SK-N-SH (cell line): ENCODE measurements at regions not wholly inside any gene's neighbourhood (a gene's known extent, or its start where the extent isn't known, plus 50 kb on each side); places are given as distances from the start of the nearest gene placed in this dataset.

Experiments used
- CTCF ChIA-PET: fragments of 300-600, 350-600 bp; formaldehyde crosslinking; extraction: SDS; loops from one replicate; lab custom pipeline; 2021; lab: Yijun Ruan, JAX
- POLR2A ChIA-PET: fragments of 350-600 bp; sonication (Branson Sonifier 250); formaldehyde crosslinking; extraction: SDS; loops from one replicate; lab custom pipeline; 2020; ENCODE audit warnings: antibody characterized with exemption, inconsistent platforms; lab: Yijun Ruan, JAX
- DNase-seq: peaks from one replicate; pipeline ENCODE4 v3.0.0; 2012
- H2AFZ ChIP-seq: fragments of 200-600 bp; sonication (generic); 2 replicates; pipeline ENCODE4 v1.8.1; 2016; ENCODE audit warnings: antibody characterized with exemption, mild to moderate bottlenecking, low read depth
- H3F3A ChIP-seq: fragments of 200-600 bp; sonication (generic); replicated peaks from 2 replicates; pipeline ENCODE3; 2016; ENCODE audit warnings: antibody characterized with exemption, mild to moderate bottlenecking; ENCODE audit not compliant: insufficient read depth
- H3K27ac ChIP-seq, 2 experiments: fragments of 200-500 bp in 1 of 2; fragments of 200-600 bp in 1 of 2; sonication (Bioruptor generic) in 1 of 2; sonication (generic), shearing (Covaris generic) in 1 of 2; 2 replicates each; pipeline versions ENCODE4 v1.5.1 to v1.6.1; 2014 to 2016; ENCODE audit warnings: low read depth in 2 of 2, inconsistent platforms in 1 of 2, low read length in 1 of 2, mild to moderate bottlenecking in 1 of 2, mixed read lengths in 1 of 2
- H3K27me3 ChIP-seq: fragments of 200-600 bp; sonication (generic), shearing (Covaris generic); 2 replicates; pipeline ENCODE4 v1.6.1; 2016; ENCODE audit warnings: mixed run types; ENCODE audit not compliant: insufficient read depth
- H3K36me3 ChIP-seq, 2 experiments: fragments of 200-500 bp in 1 of 2; fragments of 200-600 bp in 1 of 2; sonication (Bioruptor generic) in 1 of 2; sonication (generic) in 1 of 2; replicated peaks in 1 of 2; 2 replicates each; pipeline versions ENCODE3 to v1.5.1; 2014 to 2016; ENCODE audit warnings: low read length in 1 of 2, mild to moderate bottlenecking in 1 of 2; ENCODE audit not compliant: insufficient read depth in 2 of 2, control insufficient read depth in 1 of 2
- H3K4me1 ChIP-seq, 2 experiments: fragments of 200-500 bp in 1 of 2; fragments of 200-600 bp in 1 of 2; sonication (Bioruptor generic) in 1 of 2; sonication (generic), shearing (Covaris generic) in 1 of 2; 2 replicates each; pipeline versions ENCODE4 v1.5.1 to v1.6.1; 2014 to 2016; ENCODE audit warnings: low read depth in 1 of 2, low read length in 1 of 2, mixed run types in 1 of 2; ENCODE audit not compliant: insufficient read depth in 2 of 2, control insufficient read depth in 1 of 2
- H3K4me2 ChIP-seq: fragments of 200-600 bp; sonication (generic), shearing (Covaris generic); 2 replicates; pipeline ENCODE4 v1.6.1; 2017; ENCODE audit warnings: mixed run types
- H3K4me3 ChIP-seq, 2 experiments: fragments of 200-500 bp in 1 of 2; fragments of 200-600 bp in 1 of 2; sonication (Bioruptor generic) in 1 of 2; sonication (generic), shearing (Covaris generic) in 1 of 2; 2 replicates each; pipeline versions ENCODE4 v1.5.1 to v1.8.1; 2014 to 2016; ENCODE audit warnings: low read depth in 2 of 2, inconsistent platforms in 1 of 2, low read length in 1 of 2, mild to moderate bottlenecking in 1 of 2, mixed read lengths in 1 of 2, moderate library complexity in 1 of 2
- H3K79me2 ChIP-seq: fragments of 200-600 bp; sonication (generic); 2 replicates; pipeline ENCODE4 v1.8.1; 2017; ENCODE audit warnings: mild to moderate bottlenecking; ENCODE audit not compliant: insufficient read depth
- H3K9ac ChIP-seq: fragments of 200-600 bp; sonication (generic); 2 replicates; pipeline ENCODE4 v1.6.1; 2017; ENCODE audit warnings: mixed run types
- H3K9me2 ChIP-seq: fragments of 200-600 bp; sonication (generic); 2 replicates; pipeline ENCODE4 v1.6.1; 2017; ENCODE audit warnings: mixed run types
- H3K9me3 ChIP-seq: fragments of 200-600 bp; sonication (generic); 2 replicates; pipeline ENCODE4 v1.6.1; 2017; ENCODE audit warnings: mixed run types, mild to moderate bottlenecking, moderate library complexity
- H4K20me1 ChIP-seq: fragments of 200-600 bp; sonication (generic); 2 replicates; pipeline ENCODE4 v1.6.1; 2017; ENCODE audit warnings: mild to moderate bottlenecking, mixed run types; ENCODE audit not compliant: insufficient read depth
- CHD2 ChIP-seq: fragments of 150-350 bp; IDR thresholded peaks from 2 replicates; pipeline ENCODE4 v1.6.1; 2018; ENCODE audit warnings: low read length; ENCODE audit not compliant: partially characterized antibody
- ELF1 ChIP-seq: IDR thresholded peaks from 2 replicates; pipeline ENCODE4 v1.4.0; 2012
- EP300 ChIP-seq, 2 experiments: IDR thresholded peaks; 2 replicates each; pipeline versions ENCODE4 v1.4.0 to v1.6.1; 2012; ENCODE audit warnings: borderline replicate concordance in 1 of 2, low read depth in 1 of 2, low read length in 1 of 2
- FOSL2 ChIP-seq: IDR thresholded peaks from 2 replicates; pipeline ENCODE4 v1.4.0; 2012; ENCODE audit warnings: low read depth, mild to moderate bottlenecking, moderate library complexity, borderline replicate concordance
- FOXJ3 ChIP-seq: sonication (generic); formaldehyde crosslinking; IDR thresholded peaks from 2 replicates; pipeline ENCODE4 v1.5.1; 2020; ENCODE audit warnings: mild to moderate bottlenecking, missing genetic modification reagents
- GABPA ChIP-seq: IDR thresholded peaks from 2 replicates; pipeline ENCODE4 v1.4.0; 2012; ENCODE audit warnings: low read depth, mild to moderate bottlenecking
- MEF2A ChIP-seq: IDR thresholded peaks from 2 replicates; pipeline ENCODE4 v1.4.0; 2012; ENCODE audit warnings: low read depth, borderline replicate concordance
- MXI1 ChIP-seq: IDR thresholded peaks from 2 replicates; pipeline ENCODE4 v1.6.1; 2012; ENCODE audit warnings: mild to moderate bottlenecking, low read depth, low read length, improper control_type of control experiment
- NFIC ChIP-seq: IDR thresholded peaks from 2 replicates; pipeline ENCODE4 v1.4.0; 2012; ENCODE audit warnings: borderline replicate concordance
- NRF1 ChIP-seq: IDR thresholded peaks from 2 replicates; pipeline ENCODE4 v1.6.1; 2012; ENCODE audit warnings: low read depth, mild to moderate bottlenecking, low read length
- PBX3 ChIP-seq: IDR thresholded peaks from 2 replicates; pipeline ENCODE4; 2012
- RAD21 ChIP-seq: IDR thresholded peaks from 2 replicates; pipeline ENCODE4 v1.6.1; 2012; ENCODE audit warnings: mild to moderate bottlenecking, low read length
- RCOR1 ChIP-seq: fragments of 150-350 bp; IDR thresholded peaks from 2 replicates; pipeline ENCODE4 v1.6.1; 2017; ENCODE audit warnings: antibody characterized with exemption, low read length
- REST ChIP-seq: IDR thresholded peaks from 2 replicates; pipeline ENCODE4 v1.6.1; 2012; ENCODE audit warnings: mild to moderate bottlenecking, low read depth, low read length, moderate library complexity
- TCF12 ChIP-seq: IDR thresholded peaks from 2 replicates; pipeline ENCODE4 v1.4.0; 2012
- TEAD4 ChIP-seq: IDR thresholded peaks from 2 replicates; pipeline ENCODE4 v1.4.0; 2012; ENCODE audit warnings: mild to moderate bottlenecking, borderline replicate concordance; ENCODE audit not compliant: insufficient read depth
- USF1 ChIP-seq: IDR thresholded peaks from 2 replicates; pipeline ENCODE4 v1.4.0; 2012; ENCODE audit warnings: low read depth, borderline replicate concordance
- USF2 ChIP-seq: fragments of 150-350 bp; IDR thresholded peaks from 2 replicates; pipeline ENCODE4 v1.6.1; 2017; ENCODE audit warnings: antibody characterized with exemption, low read length, low read depth, borderline replicate concordance
- ZBTB33 ChIP-seq: IDR thresholded peaks from 2 replicates; pipeline ENCODE4 v1.4.0; 2012; ENCODE audit warnings: low read depth, borderline replicate concordance
- WGBS: methylation state at CpG from one replicate; pipeline ENCODE4 v1.1.6; 2017; ENCODE audit warnings: low lambda C conversion rate; 5-methylcytosine and 5-hydroxymethylcytosine counted together

- no peaks in the 10 kb centered on the region for H3F3A ChIP-seq
- WGBS: 13% methylated on average over 1 of the region's 1 CpG
- H3K27ac ChIP-seq: no peak overlapping the region
- 0 out of 2 replicates have a peak, but pooled peaks cover 6% of the 10 kb centered on the region for H3K9me3 ChIP-seq
- H3K4me2 ChIP-seq: no peak overlapping the region
- H3K79me2 ChIP-seq: no peaks in the 10 kb centered on the region
- DNase-seq: no peak
- no peaks in the 10 kb centered on the region for H3K36me3 ChIP-seq
- H4K20me1 ChIP-seq: no peaks in the 10 kb centered on the region
- no peak overlapping the region for H3K9ac ChIP-seq
- no peaks in the 10 kb centered on the region; a peak in 1 of 4 replicates for H3K4me1 ChIP-seq
- TF ChIP-seq NFIC (no peak), USF2 (no peak), NRF1 (no peak), RAD21 (no peak), GABPA (no peak), ELF1 (no peak), FOXJ3 (CRISPR knock-in tag) (no peak), RCOR1 (no peak), PBX3 (no peak), TEAD4 (no peak)
- no peaks in the 10 kb centered on the region for H3K9me2 ChIP-seq
- no peak overlapping the region for H3K4me3 ChIP-seq
- no peak overlapping the region for H2AFZ ChIP-seq
- no peaks in the 10 kb centered on the region for H3K27me3 ChIP-seq
- POLR2A ChIA-PET: no interaction called here
- CTCF ChIA-PET: interaction anchor here (0.6 to 1.1 kb wide), 2 partner anchors 30 to 471 kb away, joined by 3 to 4 read pairs; no protein-coding TSS in a partner anchor
These were observed 367.1 kb downstream of the MED10 start for GRCh38 chr5:6011199-6011598.

- no peaks in the 10 kb centered on the region for H3K27me3 ChIP-seq
- H3K9me3 ChIP-seq: no peaks in the 10 kb centered on the region
- no peak overlapping the region for H3K4me2 ChIP-seq
- H3K36me3 ChIP-seq: no peaks in the 10 kb centered on the region
- no peak for DNase-seq
- H3K27ac ChIP-seq: no peak overlapping the region
- WGBS: 63% methylated on average over 9 of the region's 9 CpGs
- H3K9ac ChIP-seq: no peak overlapping the region
- H4K20me1 ChIP-seq: no peaks in the 10 kb centered on the region
- no peaks in the 10 kb centered on the region for H3F3A ChIP-seq
- H3K4me1 ChIP-seq: no peaks in the 10 kb centered on the region; a peak in 1 of 4 replicates
- no peak overlapping the region for H3K4me3 ChIP-seq
- CTCF ChIA-PET: no interaction called here
- H2AFZ ChIP-seq: no peak overlapping the region
- H3K9me2 ChIP-seq: no peaks in the 10 kb centered on the region
- POLR2A ChIA-PET: no interaction called here
- no peaks in the 10 kb centered on the region for H3K79me2 ChIP-seq
- TF ChIP-seq USF1: no peak
- TF ChIP-seq FOSL2: no peak
- no peak for TF ChIP-seq MEF2A
- TF ChIP-seq ELF1: no peak
- TF ChIP-seq ZBTB33: no peak
- no peak for TF ChIP-seq EP300 (IDR thresholded peaks at IDR 0.05; ENCODE audit: borderline replicate concordance in 1 of 2, low read depth in 1 of 2, low read length in 1 of 2)
- no peak for TF ChIP-seq REST
- TF ChIP-seq TCF12: no peak
- no peak for TF ChIP-seq MXI1
- no peak for TF ChIP-seq CHD2
- no peak for TF ChIP-seq NFIC
- TF ChIP-seq RCOR1: no peak
These were observed 371.5 kb downstream of the MED10 start for GRCh38 chr5:6006838-6007314.
